ENCODE measurements at regions not wholly inside any gene's neighbourhood (a gene's known extent, or its start where the extent isn't known, plus 50 kb on each side); places are given as distances from the start of the nearest gene placed in this dataset.

- no peak for TF ChIP-seq TSHZ2 (CRISPR knock-in tag; IDR thresholded peaks at IDR 0.05)
- no peak for TF ChIP-seq TCF4 (CRISPR knock-in tag; IDR thresholded peaks at IDR 0.05; ENCODE audit: borderline replicate concordance)
- no peak for TF ChIP-seq CSDC2 (CRISPR knock-in tag; IDR thresholded peaks at IDR 0.05)
- no peak for TF ChIP-seq ARNTL (CRISPR knock-in tag; IDR thresholded peaks at IDR 0.05; ENCODE audit: borderline replicate concordance, low read depth)
- no peak for TF ChIP-seq ZNF8 (CRISPR knock-in tag; IDR thresholded peaks at IDR 0.05)
These were observed 455.6 kb downstream of the TUSC7 start for GRCh38 chr3:117165176-117165575.

Measured in SK-N-SH treated with all-trans-retinoic acid at 6 μM for 48 hours (cell line).